A549 (cell line): ENCODE measurements at regions not wholly inside any gene's neighbourhood (a gene's known extent, or its start where the extent isn't known, plus 50 kb on each side); places are given as distances from the start of the nearest gene placed in this dataset.

ENCODE experiments used
- ATAC-seq, 2 experiments: fragments of 200-7000 bp in 1 of 2; fragments of >200 bp in 1 of 2; cut with Nextera tagmentation in 1 of 2; cut with Tn5 transposase in 1 of 2; 3 replicates each; pipeline versions ENCODE4 v1.8.0 to v1.9.1; 2018 to 2020; ENCODE audit warnings: mild to moderate bottlenecking in 1 of 2, moderate library complexity in 1 of 2
- CTCF ChIA-PET: fragments of 300-600 bp; sonication (Branson Sonifier 250); formaldehyde crosslinking; extraction: SDS; loops from one replicate; lab custom pipeline; 2021; ENCODE audit warnings: antibody characterized with exemption, inconsistent platforms; lab: Yijun Ruan, JAX
- POLR2A ChIA-PET: fragments of 350-600 bp; formaldehyde crosslinking; extraction: SDS; loops from one replicate; lab custom pipeline; 2021; ENCODE audit warnings: antibody characterized with exemption, inconsistent platforms; lab: Yijun Ruan, JAX
- DNase-seq, 2 experiments: peaks; one replicate each; pipeline versions ENCODE4 v3.0.0 to v3.0.0-alpha.2; 2011 to 2016; ENCODE audit warnings: low read depth in 1 of 2, low spot score in 1 of 2
- FAIRE-seq: peaks from 2 replicates; lab custom pipeline; 2011; peaks lifted over from hg19 to GRCh38; lab: Jason Lieb, UNC
- H3K27ac ChIP-seq, 2 experiments: fragments of >200 bp; sonication (Bioruptor Twin); formaldehyde crosslinking; 3 replicates each; pipeline ENCODE4 v1.5.1; 2016 to 2017
- H3K4me1 ChIP-seq: fragments of >200 bp; sonication (Bioruptor Twin); formaldehyde crosslinking; 3 replicates; pipeline ENCODE4 v1.6.1; 2016
- H3K4me2 ChIP-seq: fragments of >200 bp; sonication (Bioruptor Twin); formaldehyde crosslinking; 3 replicates; pipeline ENCODE4 v1.6.1; 2016
- H3K4me3 ChIP-seq: fragments of >200 bp; sonication (Bioruptor Twin); formaldehyde crosslinking; 3 replicates; pipeline ENCODE4 v1.5.1; 2016
- H3K9me3 ChIP-seq: fragments of >200 bp; sonication (Bioruptor Twin); formaldehyde crosslinking; 3 replicates; pipeline ENCODE4 v1.6.1; 2016
- CBX2 ChIP-seq: fragments of 200-600 bp; sonication (generic); IDR thresholded peaks from 2 replicates; pipeline ENCODE4 v1.6.1; 2016; ENCODE audit warnings: low read depth, mild to moderate bottlenecking, borderline replicate concordance
- CEBPB ChIP-seq, 2 experiments: fragments of >200 bp in 1 of 2; sonication (Bioruptor Twin) in 1 of 2; formaldehyde crosslinking in 1 of 2; IDR thresholded peaks; 2 replicates each; pipeline ENCODE4 v1.6.1; 2012 to 2016
- CHD4 ChIP-seq: fragments of 200-600 bp; sonication (generic); IDR thresholded peaks from 2 replicates; pipeline ENCODE4 v1.6.1; 2016; ENCODE audit warnings: antibody characterized with exemption, mild to moderate bottlenecking, borderline replicate concordance
- FOXS1 ChIP-seq: fragments of 250-450 bp; sonication (Bioruptor Pico); IDR thresholded peaks from 2 replicates; pipeline ENCODE4 v1.5.0; 2020; ENCODE audit warnings: mild to moderate bottlenecking, moderate library complexity
- GATA3 ChIP-seq: IDR thresholded peaks from 2 replicates; pipeline ENCODE4 v1.6.1; 2012; ENCODE audit warnings: borderline replicate concordance
- JUNB ChIP-seq: fragments of >200 bp; sonication (Bioruptor Twin); formaldehyde crosslinking; IDR thresholded peaks from 2 replicates; pipeline ENCODE4 v1.6.1; 2016
- MAFK ChIP-seq: fragments of 450-650 bp; IDR thresholded peaks from 2 replicates; pipeline ENCODE4 v1.6.1; 2014; ENCODE audit not compliant: partially characterized antibody
- NFE2L2 ChIP-seq: fragments of 150-350 bp; conservative IDR thresholded peaks from 2 replicates; pipeline ENCODE4 v1.6.1; 2014; ENCODE audit warnings: low read length
- NPAS2 ChIP-seq: fragments of 250-450 bp; sonication (Bioruptor Pico); IDR thresholded peaks from 2 replicates; pipeline ENCODE4 v1.8.0; 2022; ENCODE audit warnings: mild to moderate bottlenecking, moderate library complexity, borderline replicate concordance
- PHF8 ChIP-seq: fragments of 200-600 bp; sonication (generic); IDR thresholded peaks from 2 replicates; pipeline ENCODE4 v1.6.1; 2016; ENCODE audit warnings: low read depth, mild to moderate bottlenecking, antibody characterized with exemption, moderate library complexity, borderline replicate concordance
- POLR2AphosphoS2 ChIP-seq: conservative IDR thresholded peaks from 2 replicates; pipeline ENCODE4 v1.6.1; 2012; ENCODE audit warnings: low read length, improper control_type of control experiment, inconsistent platforms
- RARB ChIP-seq: fragments of 250-450 bp; sonication (Bioruptor Pico); IDR thresholded peaks from 2 replicates; pipeline ENCODE4 v1.8.0; 2021; ENCODE audit warnings: mild to moderate bottlenecking, moderate library complexity
- RNF2 ChIP-seq: fragments of 200-600 bp; sonication (generic); IDR thresholded peaks from 2 replicates; pipeline ENCODE4 v1.6.1; 2016; ENCODE audit warnings: low read depth, mild to moderate bottlenecking, antibody characterized with exemption, moderate library complexity, borderline replicate concordance
- TFCP2L1 ChIP-seq: fragments of 250-450 bp; sonication (Bioruptor Pico); IDR thresholded peaks from 2 replicates; pipeline ENCODE4 v1.5.0; 2021; ENCODE audit warnings: mild to moderate bottlenecking
- ZNF302 ChIP-seq: fragments of 250-450 bp; sonication (Bioruptor Pico); IDR thresholded peaks from 2 replicates; pipeline ENCODE4 v1.9.0; 2021; ENCODE audit warnings: inconsistent platforms, mild to moderate bottlenecking, moderate library complexity
- WGBS: methylation state at CpG from one replicate; pipeline ENCODE4 v1.1.6; 2017; ENCODE audit errors: missing lambda C conversion rate; 5-methylcytosine and 5-hydroxymethylcytosine counted together
- TF ChIP-seq, protein P1 (sequence below): fragments of >200 bp; sonication (Bioruptor Twin); formaldehyde crosslinking; IDR thresholded peaks from 2 replicates; pipeline ENCODE4 v1.6.1; 2016
- TF ChIP-seq, protein P2 (sequence below): fragments of 250-450 bp; sonication (Bioruptor Pico); IDR thresholded peaks from 2 replicates; pipeline ENCODE4 v1.5.0; 2021; ENCODE audit warnings: mild to moderate bottlenecking, moderate library complexity, borderline replicate concordance
- TF ChIP-seq, protein P3 (sequence below): IDR thresholded peaks from 2 replicates; pipeline ENCODE4 v1.6.1; 2012; ENCODE audit warnings: low read depth, borderline replicate concordance
- TF ChIP-seq, protein P4 (sequence below): fragments of 150-350 bp; IDR thresholded peaks from 2 replicates; pipeline ENCODE4 v1.6.1; 2014; ENCODE audit warnings: low read depth, mild to moderate bottlenecking, low read length
- TF ChIP-seq, protein P5 (sequence below): fragments of >200 bp; sonication (Bioruptor Twin); formaldehyde crosslinking; IDR thresholded peaks from 3 replicates; pipeline ENCODE4 v1.5.1; 2016

DNA sequence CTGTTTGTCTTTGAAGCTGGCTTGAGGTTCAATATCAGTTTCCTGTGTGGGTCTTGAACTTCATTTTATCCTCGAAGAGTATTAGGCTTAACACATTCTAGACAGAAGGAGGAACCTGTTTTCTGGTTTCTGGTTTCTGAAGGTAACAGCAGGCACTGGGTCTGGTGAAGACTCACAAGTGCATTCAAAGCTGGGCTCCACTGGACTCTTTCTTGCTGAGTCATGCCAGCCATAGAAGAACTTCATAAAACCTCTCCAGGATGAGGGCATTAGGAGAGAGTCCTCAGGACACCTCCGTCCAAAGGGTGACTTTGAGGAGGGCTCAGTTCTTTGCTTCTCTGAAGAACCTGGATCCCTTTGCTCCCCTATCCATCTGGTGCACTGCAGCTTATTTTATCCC lies 668.6 kb upstream of the SLC10A2 start:
- DNase-seq, result no peak

DNA sequence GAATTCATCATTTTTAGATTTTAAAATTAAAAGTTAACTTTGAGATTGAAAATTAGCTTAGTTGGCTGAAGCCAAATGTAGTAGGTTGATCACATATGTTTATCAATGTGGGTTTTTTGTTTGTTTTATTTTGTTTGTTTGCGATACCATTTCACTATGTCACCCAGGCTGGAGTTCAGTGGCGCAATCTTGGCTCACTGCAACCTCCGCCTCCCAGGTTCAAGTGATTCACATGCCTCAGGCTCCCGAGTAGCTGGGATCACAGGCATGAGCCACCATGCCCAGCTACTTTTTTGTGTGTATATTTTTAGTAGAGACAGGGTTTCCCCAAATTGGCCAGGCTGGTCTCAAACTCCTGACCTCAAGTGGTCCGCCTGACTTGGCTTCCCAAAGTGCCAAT lies 665.7 kb upstream of the SLC10A2 start:
- WGBS, result 55% methylated on average over 5 of the region's 5 CpGs
- Histone ChIP-seq H3K4me1 (no peaks in the 10 kb centered on the region), H3K4me3 (no peak overlapping the region), H3K4me2 (no peak overlapping the region), H3K27ac (no peak overlapping the region), H3K9me3 (no peaks in the 10 kb centered on the region)
- FAIRE-seq (no peak), DNase-seq (no peak), ATAC-seq (no peak)
- ChIA-PET POLR2A (no interaction called here), CTCF (no interaction called here)
- TF ChIP-seq, protein P1, sequence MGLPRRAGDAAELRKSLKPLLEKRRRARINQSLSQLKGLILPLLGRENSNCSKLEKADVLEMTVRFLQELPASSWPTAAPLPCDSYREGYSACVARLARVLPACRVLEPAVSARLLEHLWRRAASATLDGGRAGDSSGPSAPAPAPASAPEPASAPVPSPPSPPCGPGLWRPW, result no peak
- TF ChIP-seq FOXS1 (CRISPR knock-in tag), result no peak
- no peak for TF ChIP-seq CBX2
- TF ChIP-seq PHF8, result no peak
- TF ChIP-seq RNF2, result no peak
- TF ChIP-seq, protein P2, sequence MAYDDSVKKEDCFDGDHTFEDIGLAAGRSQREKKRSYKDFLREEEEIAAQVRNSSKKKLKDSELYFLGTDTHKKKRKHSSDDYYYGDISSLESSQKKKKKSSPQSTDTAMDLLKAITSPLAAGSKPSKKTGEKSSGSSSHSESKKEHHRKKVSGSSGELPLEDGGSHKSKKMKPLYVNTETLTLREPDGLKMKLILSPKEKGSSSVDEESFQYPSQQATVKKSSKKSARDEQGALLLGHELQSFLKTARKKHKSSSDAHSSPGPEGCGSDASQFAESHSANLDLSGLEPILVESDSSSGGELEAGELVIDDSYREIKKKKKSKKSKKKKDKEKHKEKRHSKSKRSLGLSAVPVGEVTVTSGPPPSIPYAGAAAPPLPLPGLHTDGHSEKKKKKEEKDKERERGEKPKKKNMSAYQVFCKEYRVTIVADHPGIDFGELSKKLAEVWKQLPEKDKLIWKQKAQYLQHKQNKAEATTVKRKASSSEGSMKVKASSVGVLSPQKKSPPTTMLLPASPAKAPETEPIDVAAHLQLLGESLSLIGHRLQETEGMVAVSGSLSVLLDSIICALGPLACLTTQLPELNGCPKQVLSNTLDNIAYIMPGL (CRISPR knock-in tag), result no peak
- TF ChIP-seq POLR2AphosphoS2, result no peak
- TF ChIP-seq, protein P3, sequence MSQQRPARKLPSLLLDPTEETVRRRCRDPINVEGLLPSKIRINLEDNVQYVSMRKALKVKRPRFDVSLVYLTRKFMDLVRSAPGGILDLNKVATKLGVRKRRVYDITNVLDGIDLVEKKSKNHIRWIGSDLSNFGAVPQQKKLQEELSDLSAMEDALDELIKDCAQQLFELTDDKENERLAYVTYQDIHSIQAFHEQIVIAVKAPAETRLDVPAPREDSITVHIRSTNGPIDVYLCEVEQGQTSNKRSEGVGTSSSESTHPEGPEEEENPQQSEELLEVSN, result no peak
- TF ChIP-seq, protein P4, sequence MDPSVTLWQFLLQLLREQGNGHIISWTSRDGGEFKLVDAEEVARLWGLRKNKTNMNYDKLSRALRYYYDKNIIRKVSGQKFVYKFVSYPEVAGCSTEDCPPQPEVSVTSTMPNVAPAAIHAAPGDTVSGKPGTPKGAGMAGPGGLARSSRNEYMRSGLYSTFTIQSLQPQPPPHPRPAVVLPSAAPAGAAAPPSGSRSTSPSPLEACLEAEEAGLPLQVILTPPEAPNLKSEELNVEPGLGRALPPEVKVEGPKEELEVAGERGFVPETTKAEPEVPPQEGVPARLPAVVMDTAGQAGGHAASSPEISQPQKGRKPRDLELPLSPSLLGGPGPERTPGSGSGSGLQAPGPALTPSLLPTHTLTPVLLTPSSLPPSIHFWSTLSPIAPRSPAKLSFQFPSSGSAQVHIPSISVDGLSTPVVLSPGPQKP, result no peak
- no peak for TF ChIP-seq GATA3
- TF ChIP-seq TFCP2L1 (CRISPR knock-in tag), result no peak

More for the DNA sequence above, 668.6 kb upstream of the SLC10A2 start:
- Histone ChIP-seq H3K9me3 (no peaks in the 10 kb centered on the region), H3K4me2 (no peak overlapping the region), H3K4me1 (no peaks in the 10 kb centered on the region), H3K4me3 (no peak overlapping the region), H3K27ac (no peak overlapping the region)
- no peak for ATAC-seq
- POLR2A ChIA-PET, result no interaction called here
- WGBS, result 31% methylated on average over 2 of the region's 2 CpGs
- TF ChIP-seq GATA3, result no peak
- no peak for TF ChIP-seq POLR2AphosphoS2
- TF ChIP-seq MAFK, result peak; percentile 28
- TF ChIP-seq NPAS2 (CRISPR knock-in tag), result no peak
- peak; percentile 47 for TF ChIP-seq NFE2L2
- TF ChIP-seq, protein P5, sequence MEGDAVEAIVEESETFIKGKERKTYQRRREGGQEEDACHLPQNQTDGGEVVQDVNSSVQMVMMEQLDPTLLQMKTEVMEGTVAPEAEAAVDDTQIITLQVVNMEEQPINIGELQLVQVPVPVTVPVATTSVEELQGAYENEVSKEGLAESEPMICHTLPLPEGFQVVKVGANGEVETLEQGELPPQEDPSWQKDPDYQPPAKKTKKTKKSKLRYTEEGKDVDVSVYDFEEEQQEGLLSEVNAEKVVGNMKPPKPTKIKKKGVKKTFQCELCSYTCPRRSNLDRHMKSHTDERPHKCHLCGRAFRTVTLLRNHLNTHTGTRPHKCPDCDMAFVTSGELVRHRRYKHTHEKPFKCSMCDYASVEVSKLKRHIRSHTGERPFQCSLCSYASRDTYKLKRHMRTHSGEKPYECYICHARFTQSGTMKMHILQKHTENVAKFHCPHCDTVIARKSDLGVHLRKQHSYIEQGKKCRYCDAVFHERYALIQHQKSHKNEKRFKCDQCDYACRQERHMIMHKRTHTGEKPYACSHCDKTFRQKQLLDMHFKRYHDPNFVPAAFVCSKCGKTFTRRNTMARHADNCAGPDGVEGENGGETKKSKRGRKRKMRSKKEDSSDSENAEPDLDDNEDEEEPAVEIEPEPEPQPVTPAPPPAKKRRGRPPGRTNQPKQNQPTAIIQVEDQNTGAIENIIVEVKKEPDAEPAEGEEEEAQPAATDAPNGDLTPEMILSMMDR, result no peak
- no peak for TF ChIP-seq ZNF302 (CRISPR knock-in tag)
- TF ChIP-seq CHD4, result no peak
- TF ChIP-seq, protein P2 (CRISPR knock-in tag), result no peak
- TF ChIP-seq PHF8, result no peak
- TF ChIP-seq CEBPB (IDR thresholded peaks at IDR 0.05), result no peak
- no peak for TF ChIP-seq RARB (CRISPR knock-in tag)
- TF ChIP-seq JUNB, result no peak
- CTCF ChIA-PET, result no interaction called here
- FAIRE-seq, result no peak
